Astrocyte (in vitro differentiated cells and primary cell): ENCODE measurements at regions not wholly inside any gene's neighbourhood (a gene's known extent, or its start where the extent isn't known, plus 50 kb on each side); places are given as distances from the start of the nearest gene placed in this dataset.

ENCODE experiments used
- DNase-seq: peaks from one replicate; pipeline ENCODE4 v3.0.0-alpha.2; 2010; ENCODE audit warnings: low read depth
- FAIRE-seq: peaks from 2 replicates; lab custom pipeline; 2011; peaks lifted over from hg19 to GRCh38; lab: Jason Lieb, UNC
- H2AFZ ChIP-seq: 2 replicates; pipeline ENCODE4 v1.6.0; 2012; ENCODE audit warnings: low read depth, low read length, inconsistent platforms
- H3K27ac ChIP-seq: 2 replicates; pipeline ENCODE4 v1.5.1; 2011; ENCODE audit warnings: low read depth, low read length, inconsistent platforms
- H3K27me3 ChIP-seq: 2 replicates; pipeline ENCODE4 v1.6.0; 2011; ENCODE audit warnings: low read length, inconsistent platforms; ENCODE audit not compliant: insufficient read depth
- H3K36me3 ChIP-seq: 2 replicates; pipeline ENCODE4 v1.5.1; 2011; ENCODE audit warnings: low read length, inconsistent platforms; ENCODE audit not compliant: insufficient read depth
- H3K4me1 ChIP-seq: 2 replicates; pipeline ENCODE4 v1.5.1; 2011; ENCODE audit warnings: low read length, inconsistent platforms; ENCODE audit not compliant: insufficient read depth
- H3K4me2 ChIP-seq: 2 replicates; pipeline ENCODE4 v1.6.0; 2012; ENCODE audit warnings: low read length, inconsistent platforms
- H3K4me3 ChIP-seq: 2 replicates; pipeline ENCODE4 v1.5.1; 2011; ENCODE audit warnings: low read depth, mild to moderate bottlenecking, low read length, inconsistent platforms; ENCODE audit not compliant: insufficient read depth
- H3K79me2 ChIP-seq: 2 replicates; pipeline ENCODE4 v1.6.0; 2012; ENCODE audit warnings: mild to moderate bottlenecking, low read length, inconsistent platforms; ENCODE audit not compliant: insufficient read depth
- H3K9ac ChIP-seq: 2 replicates; pipeline ENCODE4 v1.6.0; 2012; ENCODE audit warnings: mild to moderate bottlenecking, low read length, inconsistent platforms
- H3K9me3 ChIP-seq: 2 replicates; pipeline ENCODE4 v1.5.1; 2012; ENCODE audit warnings: low read depth, mild to moderate bottlenecking, low read length, inconsistent platforms; ENCODE audit not compliant: insufficient read depth
- H4K20me1 ChIP-seq: 2 replicates; pipeline ENCODE4 v1.6.0; 2012; ENCODE audit warnings: low read length, inconsistent platforms; ENCODE audit not compliant: insufficient read depth
- H3K27ac Mint-ChIP-seq: one replicate; pipeline ENCODE4 v1.8.0; 2021; ENCODE audit warnings: mild to moderate bottlenecking, mixed read lengths; ENCODE audit not compliant: unreplicated experiment
- H3K27me3 Mint-ChIP-seq: one replicate; pipeline ENCODE4 v1.8.0; 2021; ENCODE audit warnings: low read depth, mixed read lengths; ENCODE audit not compliant: unreplicated experiment
- H3K36me3 Mint-ChIP-seq: one replicate; pipeline ENCODE4 v1.8.0; 2021; ENCODE audit warnings: low read depth, mixed read lengths; ENCODE audit not compliant: unreplicated experiment
- H3K4me1 Mint-ChIP-seq: one replicate; pipeline ENCODE4 v1.8.0; 2021; ENCODE audit warnings: low read depth, mixed read lengths; ENCODE audit not compliant: unreplicated experiment
- H3K4me3 Mint-ChIP-seq: one replicate; pipeline ENCODE4 v1.8.0; 2021; ENCODE audit warnings: mild to moderate bottlenecking, moderate library complexity, mixed read lengths; ENCODE audit not compliant: unreplicated experiment
- H3K9me3 Mint-ChIP-seq: one replicate; pipeline ENCODE4 v1.8.0; 2021; ENCODE audit warnings: mild to moderate bottlenecking, mixed read lengths; ENCODE audit not compliant: unreplicated experiment
- CTCF ChIP-seq: IDR thresholded peaks from 2 replicates; pipeline ENCODE4 v1.5.1; 2011; ENCODE audit warnings: low read depth, mild to moderate bottlenecking, inconsistent platforms, low read length, moderate library complexity; ENCODE audit not compliant: insufficient read depth
- EZH2 ChIP-seq: IDR thresholded peaks from 2 replicates; pipeline ENCODE4 v1.6.1; 2012; ENCODE audit warnings: mild to moderate bottlenecking, low read length, inconsistent platforms; ENCODE audit not compliant: insufficient read depth

DNA sequence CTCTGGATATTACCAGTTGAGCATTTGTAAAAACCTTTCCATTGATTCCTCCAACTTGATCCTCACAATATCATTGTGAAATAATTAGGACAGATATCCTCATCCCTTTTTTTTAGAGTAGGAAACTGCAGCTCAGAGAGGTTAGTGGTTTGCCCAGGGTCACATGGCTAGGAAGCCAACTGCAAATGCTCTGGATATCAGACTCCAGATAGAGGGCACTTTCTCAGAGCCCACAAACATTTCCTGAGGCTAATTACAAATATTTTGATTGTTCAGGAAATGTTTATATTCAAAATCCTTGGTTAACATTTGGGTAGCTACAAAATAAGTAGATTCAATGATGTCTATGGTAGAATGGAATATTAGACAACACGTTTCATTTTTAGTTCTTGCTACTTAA, 154.8 kb upstream of the DPYD start:
- H3K9me3 Mint-ChIP-seq: no peaks in the 10 kb centered on the region
- TF ChIP-seq EZH2 (no peak), CTCF (no peak)
- no peak overlapping the region for H3K27ac ChIP-seq
- no peak overlapping the region for H2AFZ ChIP-seq
- peaks cover 16% of the 10 kb centered on the region for H3K4me1 Mint-ChIP-seq
- H3K4me3 ChIP-seq: no peak overlapping the region
- H3K4me2 ChIP-seq: no peak overlapping the region
- no peaks in the 10 kb centered on the region for H3K4me1 ChIP-seq
- no peaks in the 10 kb centered on the region for H3K36me3 ChIP-seq
- no peaks in the 10 kb centered on the region for H3K27me3 Mint-ChIP-seq
- DNase-seq: no peak
- FAIRE-seq: no peak
- H3K4me3 Mint-ChIP-seq: no peak overlapping the region
- no peaks in the 10 kb centered on the region for H3K36me3 Mint-ChIP-seq
- H3K27ac Mint-ChIP-seq: no peak overlapping the region
- H4K20me1 ChIP-seq: no peaks in the 10 kb centered on the region
- H3K9ac ChIP-seq: no peak overlapping the region
- no peaks in the 10 kb centered on the region for H3K27me3 ChIP-seq
- H3K9me3 ChIP-seq: no peaks in the 10 kb centered on the region
- no peaks in the 10 kb centered on the region for H3K79me2 ChIP-seq

GRCh38 chr1:98073823-98074222, 153.0 kb upstream of the DPYD start:
- TF ChIP-seq CTCF: no peak
- TF ChIP-seq EZH2: no peak
- Histone ChIP-seq H2AFZ (no peak overlapping the region), H3K36me3 (no peaks in the 10 kb centered on the region), H4K20me1 (no peaks in the 10 kb centered on the region), H3K27ac (no peak overlapping the region), H3K79me2 (no peaks in the 10 kb centered on the region), H3K4me2 (no peak overlapping the region), H3K4me1 (no peaks in the 10 kb centered on the region), H3K4me3 (no peak overlapping the region), H3K27me3 (no peaks in the 10 kb centered on the region), H3K9ac (no peak overlapping the region), H3K9me3 (no peaks in the 10 kb centered on the region)
- DNase-seq: no peak
- H3K4me1 Mint-ChIP-seq: peaks cover 16% of the 10 kb centered on the region
- FAIRE-seq: no peak
- H3K4me3 Mint-ChIP-seq: no peak overlapping the region
- H3K36me3 Mint-ChIP-seq: no peaks in the 10 kb centered on the region
- no peak overlapping the region for H3K27ac Mint-ChIP-seq
- H3K27me3 Mint-ChIP-seq: no peaks in the 10 kb centered on the region
- no peaks in the 10 kb centered on the region for H3K9me3 Mint-ChIP-seq

DNA sequence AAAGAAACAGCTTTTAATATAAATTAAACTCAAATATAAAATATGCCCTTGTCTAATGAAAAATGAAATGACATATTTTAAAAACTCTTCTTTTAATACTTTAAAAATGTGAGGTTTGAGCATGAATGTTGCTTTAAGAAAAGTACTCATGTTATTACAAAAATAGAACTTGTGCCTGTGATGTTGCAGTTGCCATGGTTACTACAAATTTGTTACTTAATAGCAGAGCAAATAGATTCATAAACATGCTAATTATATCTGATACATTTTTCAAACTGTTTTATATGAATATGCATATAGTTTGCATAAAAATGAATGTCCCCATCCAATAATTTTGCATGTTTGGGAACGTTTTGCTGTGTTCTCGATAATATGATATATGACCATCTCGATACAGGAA, 152.3 kb upstream of the DPYD start:
- Mint-ChIP-seq H3K27ac (no peak overlapping the region), H3K27me3 (no peaks in the 10 kb centered on the region), H3K9me3 (no peaks in the 10 kb centered on the region), H3K36me3 (no peaks in the 10 kb centered on the region), H3K4me3 (no peak overlapping the region), H3K4me1 (peaks cover 12% of the 10 kb centered on the region)
- H3K4me1 ChIP-seq: no peaks in the 10 kb centered on the region
- no peak overlapping the region for H3K4me3 ChIP-seq
- H4K20me1 ChIP-seq: no peaks in the 10 kb centered on the region
- H3K4me2 ChIP-seq: no peak overlapping the region
- no peak overlapping the region for H3K9ac ChIP-seq
- no peaks in the 10 kb centered on the region for H3K36me3 ChIP-seq
- H3K27ac ChIP-seq: no peak overlapping the region
- DNase-seq (no peak), FAIRE-seq (no peak)
- no peaks in the 10 kb centered on the region for H3K9me3 ChIP-seq
- H2AFZ ChIP-seq: no peak overlapping the region
- no peaks in the 10 kb centered on the region for H3K79me2 ChIP-seq
- TF ChIP-seq EZH2 (no peak), CTCF (no peak)
- H3K27me3 ChIP-seq: no peaks in the 10 kb centered on the region
